ENCODE measurements at regions not wholly inside any gene's neighbourhood (a gene's known extent, or its start where the extent isn't known, plus 50 kb on each side); places are given as distances from the start of the nearest gene placed in this dataset.

DNA sequence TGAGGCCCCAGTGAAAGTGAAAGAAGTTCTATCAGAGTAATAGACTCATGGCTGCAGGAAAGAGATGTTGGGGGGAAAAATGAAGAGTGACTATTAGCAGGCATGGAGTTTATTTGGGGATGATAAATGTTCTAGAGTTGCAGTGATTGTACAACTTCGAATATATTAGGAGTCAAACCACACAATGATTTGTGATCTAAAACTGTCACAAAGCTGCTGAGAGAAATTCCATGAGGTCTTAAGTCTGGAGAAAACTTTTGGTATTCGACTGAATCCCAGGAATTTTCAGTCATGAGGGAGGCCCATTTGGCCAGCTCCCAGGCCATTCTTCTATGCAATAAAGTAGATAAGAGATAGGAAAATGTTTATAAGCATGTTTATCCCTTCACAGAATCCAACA lies 55.9 kb upstream of the UNC5B start:
- Mint-ChIP-seq H3K27ac (no peak overlapping the region), H3K4me1 (no peaks in the 10 kb centered on the region), H3K27me3 (no peaks in the 10 kb centered on the region), H3K36me3 (no peaks in the 10 kb centered on the region), H3K4me3 (no peak overlapping the region), H3K9me3 (no peaks in the 10 kb centered on the region)

DNA sequence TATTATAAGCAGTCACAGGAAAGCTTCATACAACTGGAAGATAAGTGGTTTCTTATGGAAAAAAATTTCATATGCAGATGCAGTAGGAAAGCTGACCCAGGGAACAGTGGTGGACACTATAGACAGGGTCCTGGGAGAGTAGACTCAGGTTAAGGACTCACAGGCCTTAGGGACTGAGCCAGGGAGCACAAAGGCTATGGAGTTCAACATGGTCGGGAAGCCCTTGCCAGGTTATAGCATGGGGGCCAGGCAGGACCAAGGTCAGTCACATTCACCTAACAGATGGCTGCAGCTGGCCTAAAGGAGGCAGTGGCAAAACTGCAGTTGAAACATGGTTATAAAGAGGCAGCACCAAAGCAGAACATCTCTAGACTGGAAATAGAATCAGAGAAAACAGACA lies 54.9 kb upstream of the UNC5B start:
- no peak overlapping the region for H3K4me3 Mint-ChIP-seq
- H3K36me3 Mint-ChIP-seq, result no peaks in the 10 kb centered on the region

DNA sequence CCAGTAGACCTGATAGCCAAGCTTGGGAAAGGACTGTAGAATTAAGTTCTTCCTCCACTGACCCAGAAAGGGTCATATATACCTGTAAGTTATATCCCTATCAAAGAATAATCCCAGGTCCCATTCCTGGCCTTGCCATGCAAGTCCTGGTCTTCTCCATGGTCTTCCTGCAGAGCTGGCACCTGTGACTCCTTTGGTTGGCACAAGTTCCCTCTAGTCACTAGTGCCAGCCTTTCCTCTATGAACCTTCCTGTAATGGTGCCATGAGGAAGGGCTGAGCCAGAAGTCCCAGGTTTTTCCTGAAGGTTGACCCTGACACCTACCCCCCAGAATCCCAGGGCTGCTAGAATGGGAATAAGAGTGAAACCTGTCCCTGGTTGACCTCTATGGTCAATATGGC lies 54.1 kb upstream of the UNC5B start:
- no peaks in the 10 kb centered on the region for H3K4me1 Mint-ChIP-seq
- H3K36me3 Mint-ChIP-seq, result no peaks in the 10 kb centered on the region
- no peak overlapping the region for H3K27ac Mint-ChIP-seq
- no peak overlapping the region for H3K4me3 Mint-ChIP-seq
- no peaks in the 10 kb centered on the region for H3K9me3 Mint-ChIP-seq
- H3K27me3 Mint-ChIP-seq, result no peaks in the 10 kb centered on the region

More for the DNA sequence above, 54.9 kb upstream of the UNC5B start:
- H3K27ac Mint-ChIP-seq, result no peak overlapping the region
- no peaks in the 10 kb centered on the region for H3K9me3 Mint-ChIP-seq
- no peaks in the 10 kb centered on the region for H3K27me3 Mint-ChIP-seq
- H3K4me1 Mint-ChIP-seq, result no peaks in the 10 kb centered on the region

DNA sequence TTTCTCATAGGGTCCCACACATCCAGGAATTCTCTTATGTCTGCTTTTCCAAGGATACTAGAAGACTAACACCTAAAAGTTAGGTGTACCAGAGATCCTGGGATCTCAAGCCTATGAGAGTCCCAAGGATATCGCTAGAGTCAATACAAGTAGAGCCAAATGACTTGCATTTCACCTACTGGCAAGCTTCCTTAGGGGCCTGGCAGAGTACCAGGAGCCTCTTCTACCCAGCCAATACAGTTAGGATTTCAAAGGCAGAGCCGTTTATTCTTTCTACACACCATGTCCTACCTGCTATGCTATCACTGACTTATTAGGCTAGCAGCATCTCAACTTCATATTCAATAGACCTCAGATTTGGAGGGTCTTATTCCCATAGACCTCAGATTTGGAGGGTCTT lies 53.5 kb upstream of the UNC5B start:
- Mint-ChIP-seq H3K27ac (no peak overlapping the region), H3K4me3 (no peak overlapping the region), H3K36me3 (no peaks in the 10 kb centered on the region), H3K4me1 (no peaks in the 10 kb centered on the region), H3K9me3 (no peaks in the 10 kb centered on the region), H3K27me3 (peaks cover under 1% of the 10 kb centered on the region)

DNA sequence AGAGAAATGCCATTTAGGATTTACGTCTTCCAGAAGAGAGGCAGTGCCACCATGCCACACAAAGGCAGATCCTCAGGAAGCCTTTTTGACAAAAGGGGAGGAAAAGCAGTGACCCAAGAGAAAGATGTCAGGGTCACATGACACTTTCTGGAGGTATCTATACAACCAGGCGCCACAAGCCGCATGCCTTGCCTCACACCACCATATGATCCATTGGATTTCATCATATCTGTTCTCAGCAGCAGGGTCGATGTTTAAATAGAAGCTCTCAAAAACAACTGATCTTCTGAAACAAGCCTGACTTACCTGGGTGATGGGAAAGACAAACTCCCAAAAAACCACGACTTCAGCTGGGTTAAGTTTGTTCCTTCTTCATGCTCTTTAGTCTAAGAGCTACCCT lies 52.5 kb upstream of the UNC5B start:
- Mint-ChIP-seq H3K27me3 (peaks cover 1% of the 10 kb centered on the region), H3K9me3 (no peaks in the 10 kb centered on the region)

DNA sequence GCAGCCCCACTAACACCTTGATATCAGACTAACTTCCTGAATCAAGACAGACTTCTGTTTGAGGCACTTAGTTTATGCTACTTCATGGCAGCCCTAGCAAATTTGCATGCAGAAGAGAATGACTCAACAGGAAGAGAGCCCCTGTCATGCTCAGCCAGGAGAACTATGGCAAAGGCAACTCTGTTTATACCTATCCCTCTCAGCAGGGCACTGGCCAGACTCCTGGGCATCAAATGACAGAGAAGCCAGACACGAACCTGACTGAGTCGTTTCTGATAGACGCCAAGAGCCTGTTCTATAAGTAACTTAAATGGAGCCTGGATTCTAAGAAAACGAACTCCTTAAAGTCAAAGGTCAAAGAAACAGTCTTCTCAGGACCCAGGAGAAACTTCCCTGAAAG lies 50.9 kb upstream of the UNC5B start:
- Mint-ChIP-seq H3K27me3 (peaks cover 1% of the 10 kb centered on the region), H3K4me3 (no peak overlapping the region), H3K9me3 (no peaks in the 10 kb centered on the region), H3K36me3 (no peaks in the 10 kb centered on the region), H3K4me1 (no peaks in the 10 kb centered on the region), H3K27ac (no peak overlapping the region)

More for the DNA sequence above, 52.5 kb upstream of the UNC5B start:
- Mint-ChIP-seq H3K4me1 (no peaks in the 10 kb centered on the region), H3K27ac (no peak overlapping the region), H3K36me3 (no peaks in the 10 kb centered on the region), H3K4me3 (no peak overlapping the region)

All from activated naive CD4-positive, alpha-beta T cell treated with anti-CD3 and anti-CD28 coated beads, Interleukin-2, amount 50 U/mL, for 24 hours (primary cell).